Mesenchymal stem cell (in vitro differentiated cells and primary cell): ENCODE measurements at regions not wholly inside any gene's neighbourhood (a gene's known extent, or its start where the extent isn't known, plus 50 kb on each side); places are given as distances from the start of the nearest gene placed in this dataset.

Source experiments
- DNase-seq: peaks from one replicate; pipeline ENCODE4 v3.0.0-alpha.2; 2013
- H2AFZ ChIP-seq: one replicate; pipeline ENCODE4 v1.6.1; 2013; ENCODE audit warnings: low read depth, mild to moderate bottlenecking, control low read depth, inconsistent platforms, low read length, moderate library complexity
- H2AK5ac ChIP-seq: 2 replicates; pipeline ENCODE4 v1.6.1; 2013; ENCODE audit warnings: low read length, moderate library complexity, mild to moderate bottlenecking, inconsistent platforms; ENCODE audit not compliant: severe bottlenecking
- H2BK120ac ChIP-seq: one replicate; pipeline ENCODE4 v1.6.1; 2013; ENCODE audit warnings: low read depth, mild to moderate bottlenecking, inconsistent platforms, low read length, moderate library complexity
- H2BK12ac ChIP-seq, 2 experiments: one replicate each; pipeline ENCODE4 v1.6.1; 2013; ENCODE audit warnings: inconsistent platforms in 2 of 2, low read length in 2 of 2, mild to moderate bottlenecking in 2 of 2, moderate library complexity in 2 of 2, control low read depth in 1 of 2
- H2BK15ac ChIP-seq: one replicate; pipeline ENCODE4 v1.6.1; 2013; ENCODE audit warnings: mild to moderate bottlenecking, low read depth, inconsistent platforms; ENCODE audit not compliant: poor library complexity, severe bottlenecking
- H2BK5ac ChIP-seq: 2 replicates; pipeline ENCODE4 v1.6.1; 2013; ENCODE audit warnings: low read depth, mild to moderate bottlenecking, low read length, control low read depth, inconsistent platforms; ENCODE audit not compliant: poor library complexity, severe bottlenecking
- H3K14ac ChIP-seq, 2 experiments: one replicate each; pipeline ENCODE4 v1.6.1; 2013; ENCODE audit warnings: inconsistent platforms in 2 of 2, low read length in 2 of 2, control low read depth in 1 of 2, mild to moderate bottlenecking in 1 of 2, moderate library complexity in 1 of 2
- H3K18ac ChIP-seq, 2 experiments: one replicate each; pipeline ENCODE4 v1.6.1; 2013; ENCODE audit warnings: inconsistent platforms in 2 of 2, low read length in 2 of 2, control low read depth in 1 of 2, low read depth in 1 of 2, mild to moderate bottlenecking in 1 of 2
- H3K23ac ChIP-seq, 2 experiments: one replicate each; pipeline ENCODE4 v1.6.1; 2013; ENCODE audit warnings: inconsistent platforms in 2 of 2, low read length in 2 of 2, mild to moderate bottlenecking in 2 of 2, moderate library complexity in 2 of 2, control low read depth in 1 of 2
- H3K27ac ChIP-seq: 2 replicates; pipeline ENCODE4 v1.5.1; 2013; ENCODE audit warnings: mild to moderate bottlenecking, moderate library complexity, low read length, control low read depth, inconsistent platforms; ENCODE audit not compliant: poor library complexity, severe bottlenecking
- H3K27me3 ChIP-seq, 2 experiments: 2 replicates each; pipeline versions ENCODE4 v1.6.1 to v1.7.0; 2013; ENCODE audit warnings: low read length in 2 of 2, mild to moderate bottlenecking in 2 of 2, moderate library complexity in 2 of 2, control low read depth in 1 of 2, inconsistent platforms in 1 of 2; ENCODE audit not compliant: control insufficient read depth in 1 of 2, insufficient read depth in 1 of 2
- H3K36me3 ChIP-seq, 2 experiments: 2 replicates each; pipeline versions ENCODE4 v1.6.1 to v1.7.0; 2013; ENCODE audit warnings: low read length in 2 of 2, control low read depth in 1 of 2, inconsistent platforms in 1 of 2, low read depth in 1 of 2, mild to moderate bottlenecking in 1 of 2; ENCODE audit not compliant: insufficient read depth in 2 of 2, control insufficient read depth in 1 of 2
- H3K4ac ChIP-seq, 2 experiments: one replicate each; pipeline ENCODE4 v1.6.1; 2013; ENCODE audit warnings: inconsistent platforms in 2 of 2, low read length in 2 of 2, mild to moderate bottlenecking in 2 of 2, moderate library complexity in 2 of 2, control low read depth in 1 of 2, low read depth in 1 of 2
- H3K4me1 ChIP-seq: 2 replicates; pipeline ENCODE4 v1.6.1; 2013; ENCODE audit warnings: low read depth, low read length, control low read depth; ENCODE audit not compliant: control insufficient read depth, insufficient read depth
- H3K4me2 ChIP-seq: 2 replicates; pipeline ENCODE4 v1.6.1; 2013; ENCODE audit warnings: low read length, mild to moderate bottlenecking, inconsistent platforms; ENCODE audit not compliant: poor library complexity, severe bottlenecking
- H3K4me3 ChIP-seq, 2 experiments: 2 replicates each; pipeline versions ENCODE4 v1.5.1 to v1.7.0; 2013; ENCODE audit warnings: low read length in 2 of 2, mild to moderate bottlenecking in 2 of 2, control low read depth in 1 of 2, low read depth in 1 of 2; ENCODE audit not compliant: insufficient read depth in 1 of 2
- H3K79me1 ChIP-seq: replicated peaks from 2 replicates; pipeline ENCODE4 v1.6.1; 2013; ENCODE audit warnings: mild to moderate bottlenecking, control low read depth, low read length, inconsistent platforms; ENCODE audit not compliant: poor library complexity, severe bottlenecking
- H3K9ac ChIP-seq: 2 replicates; pipeline ENCODE4 v1.7.0; 2013; ENCODE audit warnings: mild to moderate bottlenecking, low read length, moderate library complexity
- H3K9me3 ChIP-seq: 2 replicates; pipeline ENCODE4 v1.7.0; 2013; ENCODE audit warnings: mild to moderate bottlenecking, low read length; ENCODE audit not compliant: control insufficient read depth
- H4K8ac ChIP-seq: one replicate; pipeline ENCODE4 v1.6.1; 2013; ENCODE audit warnings: inconsistent platforms, mild to moderate bottlenecking, low read length, moderate library complexity
- H4K91ac ChIP-seq: one replicate; pipeline ENCODE4 v1.6.1; 2013; ENCODE audit warnings: mild to moderate bottlenecking, low read length, inconsistent platforms
- WGBS: methylation state at CpG from one replicate; pipeline ENCODE4 v1.1.7; 2013; ENCODE audit warnings: mixed read lengths; 5-methylcytosine and 5-hydroxymethylcytosine counted together

DNA sequence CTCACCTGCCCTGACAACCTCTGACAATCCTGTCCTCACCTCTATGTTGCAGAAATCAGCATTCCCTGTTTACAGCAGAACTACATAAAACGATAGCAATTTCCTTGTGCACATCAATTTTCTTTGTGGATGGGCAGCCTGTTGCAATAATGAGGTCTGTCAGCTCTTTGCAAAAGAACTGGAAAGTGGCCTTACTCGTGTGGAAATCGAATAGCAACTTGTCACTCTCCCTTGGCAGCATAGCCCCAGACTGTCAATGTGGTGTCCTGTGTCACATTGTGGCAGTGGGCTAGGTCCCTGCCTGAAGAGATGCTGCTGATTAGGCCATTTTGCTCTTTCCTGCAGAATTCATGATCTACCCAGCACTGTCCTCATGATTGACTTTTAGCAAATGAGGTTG, 531.9 kb downstream of the CCDC85A start:
- H3K18ac ChIP-seq, result no peak overlapping the region
- no peak overlapping the region for H2BK12ac ChIP-seq
- WGBS, result 82% methylated on average over 3 of the region's 3 CpGs
- H3K27me3 ChIP-seq, result no peaks in the 10 kb centered on the region
- H3K9me3 ChIP-seq, result peaks cover 6% of the 10 kb centered on the region
- no peak overlapping the region for H3K4me2 ChIP-seq
- no peak overlapping the region for H3K9ac ChIP-seq
- H3K23ac ChIP-seq, result no peak overlapping the region
- no peak overlapping the region for H3K27ac ChIP-seq
- no peak overlapping the region for H3K4ac ChIP-seq
- H3K4me1 ChIP-seq, result no peaks in the 10 kb centered on the region
- H2AK5ac ChIP-seq, result no peak overlapping the region
- no peak for DNase-seq
- H3K79me1 ChIP-seq, result no peaks in the 10 kb centered on the region
- H2AFZ ChIP-seq, result no peak overlapping the region
- peak overlapping the region in 1 of 2 experiments; percentile 44 for H3K14ac ChIP-seq
- H2BK5ac ChIP-seq, result no peak overlapping the region
- H3K36me3 ChIP-seq, result no peaks in the 10 kb centered on the region
- no peak overlapping the region for H4K91ac ChIP-seq
- H2BK120ac ChIP-seq, result no peak overlapping the region
- no peak overlapping the region for H4K8ac ChIP-seq
- H2BK15ac ChIP-seq, result no peak overlapping the region
- no peak overlapping the region for H3K4me3 ChIP-seq

DNA sequence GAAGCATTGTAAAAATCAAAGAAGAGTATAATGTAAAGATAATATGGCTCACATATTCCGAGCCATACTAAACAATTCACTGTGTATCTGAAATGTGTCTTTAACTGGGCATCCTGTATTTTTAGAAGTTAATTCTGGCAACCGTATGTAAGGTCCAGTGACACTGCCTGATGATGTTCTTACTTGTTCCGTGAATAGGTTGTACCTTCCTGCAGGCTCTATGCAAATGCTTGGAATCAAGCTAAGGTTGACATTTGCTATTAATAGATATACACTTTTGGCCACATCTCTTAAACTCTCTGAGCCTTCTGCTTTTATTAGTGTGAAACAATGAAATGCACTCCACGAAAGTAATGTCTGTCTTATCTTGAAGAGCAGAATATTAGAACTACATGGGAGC, 534.6 kb downstream of the CCDC85A start:
- Histone ChIP-seq H3K4me3 (no peak overlapping the region), H3K4ac (no peak overlapping the region), H3K18ac (no peak overlapping the region), H3K14ac (no peak overlapping the region), H2BK120ac (no peak overlapping the region), H2BK15ac (no peak overlapping the region), H3K27me3 (no peaks in the 10 kb centered on the region), H3K4me2 (no peak overlapping the region), H3K9ac (no peak overlapping the region), H3K79me1 (no peaks in the 10 kb centered on the region), H4K8ac (no peak overlapping the region), H2AK5ac (no peak overlapping the region), H3K36me3 (no peaks in the 10 kb centered on the region), H4K91ac (no peak overlapping the region), H3K4me1 (no peaks in the 10 kb centered on the region), H2AFZ (no peak overlapping the region), H3K27ac (no peak overlapping the region), H2BK12ac (no peak overlapping the region), H3K23ac (no peak overlapping the region), H3K9me3 (peaks cover 6% of the 10 kb centered on the region), H2BK5ac (no peak overlapping the region)
- 93% methylated on average over 3 of the region's 4 CpGs for WGBS
- DNase-seq, result no peak

DNA sequence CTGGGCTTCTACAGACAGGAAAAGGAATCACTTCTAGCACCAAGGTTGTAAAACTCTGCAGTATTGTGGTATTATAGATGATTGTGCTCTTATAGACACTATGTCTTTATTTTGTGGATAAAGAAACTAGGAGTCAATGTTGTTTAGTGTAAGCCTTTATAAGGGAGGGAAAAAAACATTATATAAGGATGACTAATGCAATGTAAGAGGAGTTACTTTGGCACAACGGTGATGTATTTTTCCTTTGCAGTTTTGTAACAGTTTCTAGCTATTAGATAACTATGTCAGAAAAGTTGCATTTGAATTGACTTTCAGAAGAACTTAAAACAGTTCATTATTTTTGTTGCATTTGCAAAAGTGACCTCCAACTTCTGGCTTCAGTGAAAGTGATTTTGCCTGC, 545.4 kb downstream of the CCDC85A start:
- no peaks in the 10 kb centered on the region for H3K36me3 ChIP-seq
- no peak overlapping the region for H3K14ac ChIP-seq
- no peak overlapping the region for H2BK12ac ChIP-seq
- H2AFZ ChIP-seq, result no peak overlapping the region
- H2BK5ac ChIP-seq, result no peak overlapping the region
- H3K9ac ChIP-seq, result no peak overlapping the region
- H2AK5ac ChIP-seq, result no peak overlapping the region
- DNase-seq, result no peak
- no peak overlapping the region for H3K23ac ChIP-seq
- no peaks in the 10 kb centered on the region for H3K79me1 ChIP-seq
- H4K91ac ChIP-seq, result no peak overlapping the region
- H3K9me3 ChIP-seq, result peaks cover 24% of the 10 kb centered on the region
- H3K27me3 ChIP-seq, result no peaks in the 10 kb centered on the region
- H3K27ac ChIP-seq, result no peak overlapping the region
- no peak overlapping the region for H3K4me3 ChIP-seq
- no peak overlapping the region for H2BK15ac ChIP-seq
- no peak overlapping the region for H3K4ac ChIP-seq
- no peak overlapping the region for H3K18ac ChIP-seq
- WGBS, result 89% methylated on average over 1 of the region's 1 CpG
- no peak overlapping the region for H2BK120ac ChIP-seq
- H3K4me1 ChIP-seq, result no peaks in the 10 kb centered on the region
- no peak overlapping the region for H4K8ac ChIP-seq
- H3K4me2 ChIP-seq, result no peak overlapping the region

DNA sequence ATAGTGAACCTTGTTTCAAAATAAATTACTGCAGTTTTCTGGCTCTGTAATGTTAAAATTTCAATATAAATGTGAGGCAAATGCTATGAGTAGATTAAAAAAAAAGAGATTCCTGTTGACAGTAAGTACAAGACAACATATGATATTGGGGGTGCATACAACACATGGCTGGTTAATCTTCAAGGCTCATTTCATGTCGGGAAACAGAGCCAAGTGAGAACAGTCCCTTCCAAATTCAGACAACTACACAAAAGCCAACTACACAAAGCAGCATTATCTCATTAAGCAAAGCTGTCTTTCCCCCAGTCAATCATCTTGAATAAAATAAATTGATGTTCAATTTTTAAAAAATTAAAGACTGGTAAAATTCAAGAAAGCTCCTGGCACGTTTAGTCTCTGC, 549.2 kb downstream of the CCDC85A start:
- Histone ChIP-seq H4K8ac (no peak overlapping the region), H3K79me1 (no peaks in the 10 kb centered on the region), H3K9me3 (peaks cover 9% of the 10 kb centered on the region), H3K9ac (no peak overlapping the region), H3K23ac (no peak overlapping the region), H3K18ac (no peak overlapping the region), H2AK5ac (no peak overlapping the region), H2BK5ac (no peak overlapping the region), H3K4me3 (no peak overlapping the region), H3K4ac (no peak overlapping the region), H3K27ac (no peak overlapping the region), H3K14ac (no peak overlapping the region), H2BK120ac (no peak overlapping the region), H2AFZ (no peak overlapping the region), H3K36me3 (no peaks in the 10 kb centered on the region), H3K4me2 (no peak overlapping the region), H3K4me1 (no peaks in the 10 kb centered on the region), H4K91ac (no peak overlapping the region), H3K27me3 (no peaks in the 10 kb centered on the region), H2BK12ac (no peak overlapping the region), H2BK15ac (no peak overlapping the region)
- DNase-seq, result no peak
- 94% methylated on average over 2 of the region's 2 CpGs for WGBS
